HEK293 (cell line): ENCODE measurements at regions not wholly inside any gene's neighbourhood (a gene's known extent, or its start where the extent isn't known, plus 50 kb on each side); places are given as distances from the start of the nearest gene placed in this dataset.

ENCODE experiments used
- GLI4 ChIP-seq: fragments of 450-650 bp; formaldehyde crosslinking; IDR thresholded peaks from 2 replicates; pipeline ENCODE4 v1.5.1; 2016; ENCODE audit warnings: missing biosample characterization, missing genetic modification characterization
- HOXA7 ChIP-seq: sonication (generic); formaldehyde crosslinking; IDR thresholded peaks from 2 replicates; pipeline ENCODE4 v1.8.1; 2022; ENCODE audit warnings: missing genetic modification reagents, borderline replicate concordance
- MZF1 ChIP-seq: fragments of 450-650 bp; formaldehyde crosslinking; IDR thresholded peaks from 2 replicates; pipeline ENCODE4 v1.5.1; 2017; ENCODE audit warnings: missing biosample characterization, missing genetic modification characterization, borderline replicate concordance
- REST ChIP-seq: fragments of 450-650 bp; formaldehyde crosslinking; IDR thresholded peaks from 2 replicates; pipeline ENCODE4 v1.5.1; 2016; ENCODE audit warnings: missing biosample characterization, missing genetic modification characterization
- SETDB1 ChIP-seq: IDR thresholded peaks from one replicate; pipeline ENCODE4 v1.6.1; 2017; ENCODE audit warnings: mild to moderate bottlenecking, low read length, moderate library complexity, mixed read lengths; ENCODE audit not compliant: insufficient read length
- ZBTB7A ChIP-seq: fragments of 450-650 bp; formaldehyde crosslinking; IDR thresholded peaks from 2 replicates; pipeline ENCODE4 v1.5.1; 2016; ENCODE audit warnings: low read depth, missing biosample characterization, missing genetic modification characterization
- ZBTB8A ChIP-seq: fragments of 450-650 bp; formaldehyde crosslinking; IDR thresholded peaks from 2 replicates; pipeline ENCODE4 v1.5.1; 2016; ENCODE audit warnings: missing biosample characterization, missing genetic modification characterization
- ZNF16 ChIP-seq: fragments of 450-650 bp; formaldehyde crosslinking; IDR thresholded peaks from 2 replicates; pipeline ENCODE4 v1.5.1; 2016; ENCODE audit warnings: low read depth, missing biosample characterization, missing genetic modification characterization
- ZNF324 ChIP-seq: fragments of 450-650 bp; formaldehyde crosslinking; IDR thresholded peaks from 2 replicates; pipeline ENCODE4 v1.5.1; 2016; ENCODE audit warnings: missing biosample characterization, missing genetic modification characterization
- ZNF426 ChIP-seq: fragments of 450-650 bp; formaldehyde crosslinking; IDR thresholded peaks from 2 replicates; pipeline ENCODE4 v1.5.1; 2017; ENCODE audit warnings: missing biosample characterization, missing genetic modification characterization, mild to moderate bottlenecking, inconsistent platforms, moderate library complexity
- ZNF555 ChIP-seq: fragments of 450-650 bp; formaldehyde crosslinking; conservative IDR thresholded peaks from 2 replicates; pipeline ENCODE4 v1.5.1; 2017; ENCODE audit warnings: missing biosample characterization, mild to moderate bottlenecking, missing genetic modification characterization, inconsistent platforms
- ZNF830 ChIP-seq: fragments of 450-650 bp; IDR thresholded peaks from 2 replicates; pipeline ENCODE4 v1.5.0; 2018; ENCODE audit warnings: missing biosample characterization, missing genetic modification characterization, low read depth, mild to moderate bottlenecking, moderate library complexity
- TF ChIP-seq, protein P1 (sequence below): fragments of 450-650 bp; formaldehyde crosslinking; IDR thresholded peaks from 2 replicates; pipeline ENCODE4 v1.5.1; 2016; ENCODE audit warnings: missing biosample characterization, missing genetic modification characterization
- TF ChIP-seq, protein P2 (sequence below): fragments of 450-650 bp; formaldehyde crosslinking; conservative IDR thresholded peaks from 2 replicates; pipeline ENCODE4 v1.5.1; 2016; ENCODE audit warnings: low read depth, missing biosample characterization, missing genetic modification characterization

DNA sequence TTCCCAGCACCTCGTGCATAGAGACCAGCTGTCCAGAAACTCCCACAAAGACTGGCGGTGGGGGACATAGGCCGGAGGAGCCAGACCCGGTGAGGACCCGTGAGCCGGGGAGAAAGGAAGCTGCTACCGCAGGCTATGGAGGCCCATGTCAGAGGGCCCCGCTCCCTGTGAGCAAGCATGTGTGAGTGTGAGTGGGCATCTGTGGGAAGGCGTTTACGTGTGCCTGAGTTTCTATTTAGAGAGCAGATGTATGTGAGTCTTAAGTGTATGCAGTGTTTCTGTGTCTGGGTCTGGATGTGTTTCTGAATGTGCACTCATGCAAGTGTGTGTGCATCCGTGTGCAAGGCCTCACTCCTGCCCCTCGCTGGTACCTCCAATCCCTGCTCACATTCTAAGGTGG, 187.8 kb upstream of the RAB6C start:
- TF ChIP-seq, protein P1, sequence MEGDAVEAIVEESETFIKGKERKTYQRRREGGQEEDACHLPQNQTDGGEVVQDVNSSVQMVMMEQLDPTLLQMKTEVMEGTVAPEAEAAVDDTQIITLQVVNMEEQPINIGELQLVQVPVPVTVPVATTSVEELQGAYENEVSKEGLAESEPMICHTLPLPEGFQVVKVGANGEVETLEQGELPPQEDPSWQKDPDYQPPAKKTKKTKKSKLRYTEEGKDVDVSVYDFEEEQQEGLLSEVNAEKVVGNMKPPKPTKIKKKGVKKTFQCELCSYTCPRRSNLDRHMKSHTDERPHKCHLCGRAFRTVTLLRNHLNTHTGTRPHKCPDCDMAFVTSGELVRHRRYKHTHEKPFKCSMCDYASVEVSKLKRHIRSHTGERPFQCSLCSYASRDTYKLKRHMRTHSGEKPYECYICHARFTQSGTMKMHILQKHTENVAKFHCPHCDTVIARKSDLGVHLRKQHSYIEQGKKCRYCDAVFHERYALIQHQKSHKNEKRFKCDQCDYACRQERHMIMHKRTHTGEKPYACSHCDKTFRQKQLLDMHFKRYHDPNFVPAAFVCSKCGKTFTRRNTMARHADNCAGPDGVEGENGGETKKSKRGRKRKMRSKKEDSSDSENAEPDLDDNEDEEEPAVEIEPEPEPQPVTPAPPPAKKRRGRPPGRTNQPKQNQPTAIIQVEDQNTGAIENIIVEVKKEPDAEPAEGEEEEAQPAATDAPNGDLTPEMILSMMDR (tag by site-specific recombination) = no peak
- TF ChIP-seq ZNF555 (tag by site-specific recombination) (no peak), ZBTB8A (tag by site-specific recombination) (no peak), ZBTB7A (no peak), ZNF830 (tag by site-specific recombination) (no peak), ZNF16 (no peak), REST (no peak), HOXA7 (CRISPR knock-in tag) (no peak), ZNF324 (tag by site-specific recombination) (no peak), ZNF426 (tag by site-specific recombination) (no peak), GLI4 (tag by site-specific recombination) (no peak), MZF1 (tag by site-specific recombination) (no peak), SETDB1 (no peak)
- TF ChIP-seq, protein P2, sequence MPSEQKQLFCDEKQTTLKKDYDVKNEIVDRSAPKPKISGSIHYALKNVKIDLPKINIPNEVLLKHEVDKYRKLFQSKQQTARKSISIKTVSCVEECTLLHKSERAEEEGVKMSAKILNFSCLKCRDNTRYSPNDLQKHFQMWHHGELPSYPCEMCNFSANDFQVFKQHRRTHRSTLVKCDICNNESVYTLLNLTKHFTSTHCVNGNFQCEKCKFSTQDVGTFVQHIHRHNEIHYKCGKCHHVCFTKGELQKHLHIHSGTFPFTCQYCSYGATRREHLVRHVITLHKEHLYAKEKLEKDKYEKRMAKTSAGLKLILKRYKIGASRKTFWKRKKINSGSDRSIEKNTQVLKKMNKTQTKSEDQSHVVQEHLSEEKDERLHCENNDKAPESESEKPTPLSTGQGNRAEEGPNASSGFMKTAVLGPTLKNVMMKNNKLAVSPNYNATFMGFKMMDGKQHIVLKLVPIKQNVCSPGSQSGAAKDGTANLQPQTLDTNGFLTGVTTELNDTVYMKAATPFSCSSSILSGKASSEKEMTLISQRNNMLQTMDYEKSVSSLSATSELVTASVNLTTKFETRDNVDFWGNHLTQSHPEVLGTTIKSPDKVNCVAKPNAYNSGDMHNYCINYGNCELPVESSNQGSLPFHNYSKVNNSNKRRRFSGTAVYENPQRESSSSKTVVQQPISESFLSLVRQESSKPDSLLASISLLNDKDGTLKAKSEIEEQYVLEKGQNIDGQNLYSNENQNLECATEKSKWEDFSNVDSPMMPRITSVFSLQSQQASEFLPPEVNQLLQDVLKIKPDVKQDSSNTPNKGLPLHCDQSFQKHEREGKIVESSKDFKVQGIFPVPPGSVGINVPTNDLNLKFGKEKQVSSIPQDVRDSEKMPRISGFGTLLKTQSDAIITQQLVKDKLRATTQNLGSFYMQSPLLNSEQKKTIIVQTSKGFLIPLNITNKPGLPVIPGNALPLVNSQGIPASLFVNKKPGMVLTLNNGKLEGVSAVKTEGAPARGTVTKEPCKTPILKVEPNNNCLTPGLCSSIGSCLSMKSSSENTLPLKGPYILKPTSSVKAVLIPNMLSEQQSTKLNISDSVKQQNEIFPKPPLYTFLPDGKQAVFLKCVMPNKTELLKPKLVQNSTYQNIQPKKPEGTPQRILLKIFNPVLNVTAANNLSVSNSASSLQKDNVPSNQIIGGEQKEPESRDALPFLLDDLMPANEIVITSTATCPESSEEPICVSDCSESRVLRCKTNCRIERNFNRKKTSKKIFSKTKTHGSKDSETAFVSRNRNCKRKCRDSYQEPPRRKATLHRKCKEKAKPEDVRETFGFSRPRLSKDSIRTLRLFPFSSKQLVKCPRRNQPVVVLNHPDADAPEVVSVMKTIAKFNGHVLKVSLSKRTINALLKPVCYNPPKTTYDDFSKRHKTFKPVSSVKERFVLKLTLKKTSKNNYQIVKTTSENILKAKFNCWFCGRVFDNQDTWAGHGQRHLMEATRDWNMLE (tag by site-specific recombination) = no peak
